Heart left ventricle (tissue), 16 donors: ENCODE measurements at regions not wholly inside any gene's neighbourhood (a gene's known extent, or its start where the extent isn't known, plus 50 kb on each side); places are given as distances from the start of the nearest gene placed in this dataset.
"Not testable (repeated sequence)": the region's sequence is repeated elsewhere in the genome, so short reads cannot be mapped to it uniquely, and the experiment has no call there.

Experiments used
- ATAC-seq, 4 donors: fragments of 200-7000 bp; cut with Tn5 transposase; one replicate each; pipeline ENCODE4 v1.9.1; 2020 to 2022; ENCODE audit warnings: moderate library complexity in 4 of 4, mild to moderate bottlenecking in 3 of 4, moderate number of reproducible peaks in 1 of 4
- DNase-seq, 5 donors: peaks; one replicate each; pipeline ENCODE4 v3.0.0-alpha.2; 2020
- H3K27ac ChIP-seq, 12 donors: fragments of 200-600 bp; sonication (generic) in 4 of 12; one replicate each; pipeline versions ENCODE4 v1.5.0 to v1.8.0; 2016 to 2022; ENCODE audit warnings: mild to moderate bottlenecking in 2 of 12
- H3K27me3 ChIP-seq, 9 donors: fragments of 200-600 bp; sonication (generic) in 2 of 9; one replicate each; pipeline versions ENCODE4 v1.5.1 to v1.8.0; 2016 to 2022; ENCODE audit warnings: mild to moderate bottlenecking in 3 of 9
- H3K36me3 ChIP-seq, 9 donors: fragments of 200-600 bp; sonication (generic) in 2 of 9; one replicate each; pipeline versions ENCODE4 v1.5.0 to v1.8.0; 2018 to 2022; ENCODE audit warnings: mild to moderate bottlenecking in 2 of 9
- H3K4me1 ChIP-seq, 12 donors: fragments of 200-600 bp; sonication (generic) in 4 of 12; one replicate each; pipeline versions ENCODE4 v1.5.0 to v1.8.0; 2016 to 2022; ENCODE audit warnings: mild to moderate bottlenecking in 3 of 12
- H3K4me3 ChIP-seq, 12 donors: fragments of 200-600 bp; sonication (generic) in 4 of 12; one replicate each; pipeline versions ENCODE4 v1.5.0 to v1.8.0; 2017 to 2022; ENCODE audit warnings: mild to moderate bottlenecking in 9 of 12, moderate library complexity in 4 of 12
- H3K9me3 ChIP-seq, 12 donors: fragments of 200-600 bp; sonication (generic) in 4 of 12; one replicate each; pipeline versions ENCODE4 v1.5.0 to v1.8.0; 2016 to 2022; ENCODE audit warnings: mild to moderate bottlenecking in 1 of 12
- WGBS, 4 donors: extraction: QIAGEN DNeasy Blood & Tissue Kit in 2 of 4; methylation state at CpG; one replicate each; pipeline versions ENCODE4 v1.1.5 to v1.1.7; 2013 to 2018; 5-methylcytosine and 5-hydroxymethylcytosine counted together
- intact Hi-C, 10 donors: fragments of 100-400 bp; cut with DNase I; formaldehyde crosslinking; loops; one replicate each; pipeline versions ENCODE4 v1.11.1 to v1.14.2; 2022
- donor health status: ischemic (EF 13 %, LVEDD 7.1; RV severe dilation, severe dysfunction).
- donor health status: healthy with polysubstance abuse.
- donor health status: DM: no; HTN: yes; CAD: no.
- donor health status: DM: no; HTN: no; CAD: no.
- donor health status: ischemic (EF 25% LVEDD 6.9; RV normal size, moderate dysfunction).
- donor health status: ischemic (EF 25% LVEDD 5.7; RV mildly dilated, moderate dysfunction).
- donor health status: healthy.
- donor health status: DM: yes; HTN: yes; CAD: no.
- donor health status: ischemic (EF 35%, LVEDD 5.7; RV mildly dilated, moderate dysfunction).
- donor health status: nonischemic (EF 11% LVEDD 7.7; RV severe dilation, severe dysfunction).
- donor health status: DM: yes; HTN: yes; CAD: no.
- donor health status: PGD.
- donor health status: ischemic (EF 29% LVEDD 5.4; RV normal size, mild dysfunction).
- donor health status: nonischemic (EF 23%, LVEDD 6.1; RV moderate dilation, normal function).

DNA sequence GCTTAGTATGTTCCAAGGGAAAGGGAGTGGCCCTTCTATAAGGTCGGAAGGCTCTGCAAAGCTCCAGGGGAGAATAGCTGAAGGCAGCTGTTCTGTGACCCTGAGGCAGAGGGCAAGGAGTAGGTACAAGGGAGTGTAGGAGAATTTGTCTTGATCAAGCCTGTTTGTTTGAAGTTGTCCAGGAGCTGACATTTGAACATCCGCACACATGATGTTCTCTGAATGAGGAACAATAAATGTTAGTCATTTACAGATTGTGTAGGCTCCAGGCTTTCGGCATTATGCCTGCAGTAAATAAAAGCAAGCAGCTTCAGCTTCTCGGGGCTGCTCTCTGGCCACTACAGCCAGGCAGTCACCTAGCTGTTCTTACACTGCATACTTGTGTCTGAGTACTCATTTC, 52.7 kb downstream of the CTAGE6 start:
- H3K27me3 ChIP-seq, DNase-seq, H3K27ac ChIP-seq, H3K9me3 ChIP-seq, H3K36me3 ChIP-seq, intact Hi-C loops, H3K4me1 ChIP-seq, H3K4me3 ChIP-seq: not testable (repeated sequence)
- peak in 1 of 4 donors; percentile 26 for ATAC-seq
- no CpG with 5 or more reads among the region's 4 CpGs for WGBS, 4 donors

DNA sequence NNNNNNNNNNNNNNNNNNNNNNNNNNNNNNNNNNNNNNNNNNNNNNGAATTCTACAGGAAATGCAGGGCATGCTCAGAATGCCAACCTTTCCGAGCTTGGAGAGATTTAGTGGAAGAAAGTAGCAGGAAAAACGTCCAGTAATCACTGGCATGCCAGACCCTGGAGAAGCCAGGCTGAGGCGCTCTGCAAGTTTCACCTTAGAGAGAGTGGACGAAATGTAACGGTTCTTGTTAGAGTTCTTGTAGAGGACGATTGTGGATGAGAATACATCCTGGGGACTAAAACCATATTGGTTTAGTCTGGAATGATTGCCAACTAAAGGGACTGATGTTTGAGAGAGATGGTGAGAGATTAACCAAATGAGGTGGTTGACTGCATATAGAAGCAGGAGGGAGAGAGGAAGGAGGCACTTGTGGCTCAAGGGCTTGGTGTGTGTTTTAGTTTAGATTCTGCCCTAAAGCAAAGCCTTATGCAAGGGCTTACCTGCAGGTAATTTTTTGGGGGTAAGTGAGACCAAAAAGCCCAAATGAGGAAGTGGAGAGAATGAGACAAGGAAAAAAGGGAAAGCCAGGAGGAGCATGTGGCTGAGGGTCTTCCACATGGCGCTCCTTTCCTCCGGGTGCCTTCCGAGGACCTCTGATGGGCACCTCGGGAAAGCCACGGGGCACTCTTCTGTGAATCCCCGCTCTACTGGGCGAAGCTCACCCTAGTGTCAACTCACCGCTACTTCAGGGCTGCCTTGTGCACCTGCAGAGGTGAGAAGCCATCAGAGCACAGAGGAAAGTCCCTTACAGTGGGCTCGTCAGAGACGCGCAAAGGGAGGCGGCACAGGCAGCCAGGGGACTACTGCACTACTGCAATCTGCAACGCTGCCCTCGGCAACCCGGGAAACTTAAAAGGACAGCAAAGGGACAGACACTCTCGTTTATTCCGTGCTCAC, 56.5 kb downstream of the CTAGE6 start:
- peak in 2 of 4 donors; percentile 29 to 42 for ATAC-seq
- 93 to 100% methylated on average over 1 to 2 of the region's 23 CpGs; no CpG with 5 or more reads in 2 of the 4 donors for WGBS, 4 donors
- H3K4me1 ChIP-seq, DNase-seq, intact Hi-C loops, H3K4me3 ChIP-seq, H3K36me3 ChIP-seq, H3K9me3 ChIP-seq, H3K27ac ChIP-seq, H3K27me3 ChIP-seq: not testable (repeated sequence)
